Activated CD4-positive, alpha-beta T cell treated with anti-CD3 and anti-CD28 coated beads for 36 hours (primary cell): ENCODE measurements at regions not wholly inside any gene's neighbourhood (a gene's known extent, or its start where the extent isn't known, plus 50 kb on each side); places are given as distances from the start of the nearest gene placed in this dataset.

ENCODE experiments used
- ATAC-seq: fragments of 200-7000 bp; cut with Tn5 transposase; one replicate; pipeline ENCODE4 v1.10.0; 2021; ENCODE audit warnings: mild to moderate bottlenecking, moderate library complexity
- CTCF ChIA-PET: fragments of 350-600 bp; sonication (Branson Sonifier 250); formaldehyde crosslinking; loops from one replicate; lab custom pipeline; 2021; ENCODE audit warnings: antibody characterized with exemption; lab: Charles Lee
- POLR2A ChIA-PET: fragments of 350-600 bp; sonication (Branson Sonifier 250); formaldehyde crosslinking; loops from one replicate; lab custom pipeline; 2021; ENCODE audit warnings: antibody characterized with exemption, inconsistent platforms; lab: Charles Lee
- DNase-seq: peaks from one replicate; pipeline ENCODE4 v3.0.0-alpha.2; 2020
- H3K27ac Mint-ChIP-seq: one replicate; pipeline ENCODE4 v1.8.0; 2021; ENCODE audit warnings: mixed read lengths
- H3K27me3 Mint-ChIP-seq: one replicate; pipeline ENCODE4 v1.8.0; 2021; ENCODE audit warnings: mixed read lengths
- H3K36me3 Mint-ChIP-seq: one replicate; pipeline ENCODE4 v1.8.0; 2021; ENCODE audit warnings: low read depth, mixed read lengths
- H3K4me1 Mint-ChIP-seq: one replicate; pipeline ENCODE4 v1.8.0; 2021; ENCODE audit warnings: mixed read lengths
- H3K4me3 Mint-ChIP-seq: one replicate; pipeline ENCODE4 v1.8.0; 2021; ENCODE audit warnings: mild to moderate bottlenecking, moderate library complexity, mixed read lengths
- H3K9me3 Mint-ChIP-seq: one replicate; pipeline ENCODE4 v1.8.0; 2021; ENCODE audit warnings: low read depth, mixed read lengths
- intact Hi-C, 2 experiments: fragments of 100-400 bp; cut with DNase I in 1 of 2; cut with micrococcal nuclease in 1 of 2; formaldehyde crosslinking; loops; one replicate each; pipeline versions ENCODE4 v1.14.2 to v1.15.1; 2022 to 2024; cut with DNase I, micrococcal nuclease

- no peak for ATAC-seq
- no peak overlapping the region for H3K4me3 Mint-ChIP-seq
- H3K4me1 Mint-ChIP-seq = no peaks in the 10 kb centered on the region
- no peak for DNase-seq
- ChIA-PET POLR2A (no interaction called here), CTCF (no interaction called here)
- H3K27me3 Mint-ChIP-seq = no peaks in the 10 kb centered on the region
- intact Hi-C loops = no loop called here
- H3K36me3 Mint-ChIP-seq = no peaks in the 10 kb centered on the region
- H3K9me3 Mint-ChIP-seq = no peaks in the 10 kb centered on the region
- no peak overlapping the region for H3K27ac Mint-ChIP-seq
These were observed 328.6 kb upstream of the JARID2 start for GRCh38 chr6:14917109-14917910.

GRCh38 chr6:14918200-14918907 lies 327.5 kb upstream of the JARID2 start:
- Mint-ChIP-seq H3K4me3 (no peak overlapping the region), H3K27me3 (no peaks in the 10 kb centered on the region), H3K4me1 (no peaks in the 10 kb centered on the region), H3K36me3 (no peaks in the 10 kb centered on the region), H3K9me3 (no peaks in the 10 kb centered on the region), H3K27ac (no peak overlapping the region)
- DNase-seq = no peak
- no peak for ATAC-seq
- ChIA-PET CTCF (interaction anchor here (0.6 kb wide), 1 partner anchor 596 kb away, joined by 6 read pairs; no protein-coding TSS in a partner anchor), POLR2A (no interaction called here)
- intact Hi-C loops = no loop called here

- ATAC-seq = no peak
- ChIA-PET CTCF (interaction anchor here (0.7 kb wide), 1 partner anchor 1308 kb away, joined by 4 read pairs; no protein-coding TSS in a partner anchor), POLR2A (no interaction called here)
- no peaks in the 10 kb centered on the region for H3K36me3 Mint-ChIP-seq
- H3K4me1 Mint-ChIP-seq = no peaks in the 10 kb centered on the region
- DNase-seq = no peak
- no peaks in the 10 kb centered on the region for H3K9me3 Mint-ChIP-seq
- no peak overlapping the region for H3K27ac Mint-ChIP-seq
- no peak overlapping the region for H3K4me3 Mint-ChIP-seq
- intact Hi-C loops = no loop called here
- H3K27me3 Mint-ChIP-seq = no peaks in the 10 kb centered on the region
These were observed 326.7 kb upstream of the JARID2 start for GRCh38 chr6:14919038-14919670.

GRCh38 chr6:14920276-14920675 lies 325.6 kb upstream of the JARID2 start:
- intact Hi-C loops = no loop called here

GRCh38 chr6:14921170-14921569 lies 324.7 kb upstream of the JARID2 start:
- no peak for ATAC-seq
- H3K27ac Mint-ChIP-seq = no peak overlapping the region

More at GRCh38 chr6:14920276-14920675, 325.6 kb upstream of the JARID2 start:
- Mint-ChIP-seq H3K4me3 (no peak overlapping the region), H3K27ac (no peak overlapping the region), H3K9me3 (no peaks in the 10 kb centered on the region), H3K36me3 (no peaks in the 10 kb centered on the region), H3K27me3 (no peaks in the 10 kb centered on the region), H3K4me1 (no peaks in the 10 kb centered on the region)
- POLR2A ChIA-PET = no interaction called here
- CTCF ChIA-PET = no interaction called here
- ATAC-seq (no peak), DNase-seq (no peak)

GRCh38 chr6:14921878-14922671 lies 323.8 kb upstream of the JARID2 start:
- no peaks in the 10 kb centered on the region for H3K36me3 Mint-ChIP-seq
- H3K27me3 Mint-ChIP-seq = no peaks in the 10 kb centered on the region
- no peaks in the 10 kb centered on the region for H3K4me1 Mint-ChIP-seq
- no peak overlapping the region for H3K27ac Mint-ChIP-seq
- no peak overlapping the region for H3K4me3 Mint-ChIP-seq
- no peak for ATAC-seq
- intact Hi-C loops = no loop called here
- POLR2A ChIA-PET = no interaction called here
- no peaks in the 10 kb centered on the region for H3K9me3 Mint-ChIP-seq
- no peak for DNase-seq
- CTCF ChIA-PET = interaction anchor here (0.6 to 1.3 kb wide), 3 partner anchors 20 to 538 kb away, joined by 3 to 7 read pairs (median 4); no protein-coding TSS in a partner anchor

More at GRCh38 chr6:14921170-14921569, 324.7 kb upstream of the JARID2 start:
- no peaks in the 10 kb centered on the region for H3K36me3 Mint-ChIP-seq
- no peak overlapping the region for H3K4me3 Mint-ChIP-seq
- DNase-seq = no peak
- ChIA-PET POLR2A (no interaction called here), CTCF (interaction anchor here (0.6 kb wide), 2 partner anchors 40 to 110 kb away, joined by 3 to 4 read pairs; no protein-coding TSS in a partner anchor)
- intact Hi-C loops = no loop called here
- H3K27me3 Mint-ChIP-seq = no peaks in the 10 kb centered on the region
- no peaks in the 10 kb centered on the region for H3K9me3 Mint-ChIP-seq
- H3K4me1 Mint-ChIP-seq = no peaks in the 10 kb centered on the region

GRCh38 chr6:14922706-14923460 lies 323.0 kb upstream of the JARID2 start:
- POLR2A ChIA-PET = no interaction called here
- no peak overlapping the region for H3K4me3 Mint-ChIP-seq
- H3K27me3 Mint-ChIP-seq = no peaks in the 10 kb centered on the region
- no peak overlapping the region for H3K27ac Mint-ChIP-seq
- CTCF ChIA-PET = interaction anchor here (0.6 to 1.3 kb wide), 3 partner anchors 19 to 573 kb away, joined by 3 to 7 read pairs (median 3); no protein-coding TSS in a partner anchor
- intact Hi-C loops = no loop called here
- H3K9me3 Mint-ChIP-seq = no peaks in the 10 kb centered on the region
- H3K4me1 Mint-ChIP-seq = no peaks in the 10 kb centered on the region
- DNase-seq (no peak), ATAC-seq (no peak)
- no peaks in the 10 kb centered on the region for H3K36me3 Mint-ChIP-seq

GRCh38 chr6:14924126-14925024 lies 321.5 kb upstream of the JARID2 start:
- DNase-seq (no peak), ATAC-seq (no peak)
- no peaks in the 10 kb centered on the region for H3K27me3 Mint-ChIP-seq
- intact Hi-C loops = no loop called here
- H3K36me3 Mint-ChIP-seq = no peaks in the 10 kb centered on the region
- ChIA-PET POLR2A (interaction anchor here (0.6 kb wide), 2 partner anchors 211 to 479 kb away, joined by 3 to 4 read pairs; no protein-coding TSS in a partner anchor), CTCF (interaction anchor here (0.6 to 0.8 kb wide), 2 partner anchors 68 to 293 kb away, joined by 3 read pairs; no protein-coding TSS in a partner anchor)
- H3K4me1 Mint-ChIP-seq = no peaks in the 10 kb centered on the region
- no peak overlapping the region for H3K4me3 Mint-ChIP-seq
- H3K27ac Mint-ChIP-seq = no peak overlapping the region
- H3K9me3 Mint-ChIP-seq = no peaks in the 10 kb centered on the region

- Mint-ChIP-seq H3K27me3 (no peaks in the 10 kb centered on the region), H3K36me3 (no peaks in the 10 kb centered on the region), H3K4me1 (no peaks in the 10 kb centered on the region), H3K27ac (no peak overlapping the region), H3K9me3 (no peaks in the 10 kb centered on the region), H3K4me3 (no peak overlapping the region)
- intact Hi-C loops = no loop called here
- ChIA-PET POLR2A (interaction anchor here (0.6 kb wide), 1 partner anchor 478 kb away, joined by 4 read pairs; no protein-coding TSS in a partner anchor), CTCF (interaction anchor here (0.8 kb wide), 1 partner anchor 69 kb away, joined by 3 read pairs; no protein-coding TSS in a partner anchor)
- DNase-seq = no peak
- ATAC-seq = no peak
These were observed 320.7 kb upstream of the JARID2 start for GRCh38 chr6:14925025-14925698.
